Endothelial cell of umbilical vein (primary cell): ENCODE measurements at regions not wholly inside any gene's neighbourhood (a gene's known extent, or its start where the extent isn't known, plus 50 kb on each side); places are given as distances from the start of the nearest gene placed in this dataset.

Experiments used
- BruUV-seq: library from RNA; stranded (reverse); fragments of 400-500 nt; replicated peaks from 2 replicates; lab custom pipeline; 2021; lab: Mats Ljungman, UMichigan
- CTCF ChIA-PET: fragments of 300-600, 350-600 bp; sonication (Branson Sonifier 250); formaldehyde crosslinking; loops from one replicate; lab custom pipeline; 2021; ENCODE audit warnings: antibody characterized with exemption, inconsistent platforms; lab: Charles Lee
- POLR2A ChIA-PET: fragments of 300-600, 350-600 bp; sonication (Branson Sonifier 250); formaldehyde crosslinking; loops from one replicate; lab custom pipeline; 2021; ENCODE audit warnings: antibody characterized with exemption, inconsistent platforms; lab: Charles Lee
- DNase-seq: peaks from one replicate; pipeline ENCODE4 v3.0.0-alpha.2; 2011; ENCODE audit warnings: low read depth, low spot score
- FAIRE-seq: peaks from 2 replicates; lab custom pipeline; 2011; peaks lifted over from hg19 to GRCh38; lab: Jason Lieb, UNC
- H2AFZ ChIP-seq: 2 replicates; pipeline ENCODE4 v1.6.0; 2012; ENCODE audit warnings: low read depth, low read length, control low read depth, inconsistent platforms
- H3K27ac ChIP-seq: 2 replicates; pipeline ENCODE4 v1.5.1; 2011; ENCODE audit warnings: low read depth, mild to moderate bottlenecking, control low read depth, low read length, moderate library complexity; ENCODE audit not compliant: insufficient read depth
- H3K27me3 ChIP-seq, 2 experiments: 2 replicates each; pipeline versions ENCODE4 v1.6.0 to v1.6.1; 2011; ENCODE audit warnings: low read length in 2 of 2, mixed read lengths in 1 of 2; ENCODE audit not compliant: control insufficient read depth in 2 of 2, insufficient read depth in 2 of 2
- H3K36me3 ChIP-seq, 2 experiments: 2 replicates in 1 of 2; 3 replicates in 1 of 2; pipeline ENCODE4 v1.5.1; 2011; ENCODE audit warnings: low read length in 2 of 2, mild to moderate bottlenecking in 1 of 2, moderate library complexity in 1 of 2; ENCODE audit not compliant: control insufficient read depth in 2 of 2, insufficient read depth in 2 of 2; ENCODE audit errors: extremely low read depth in 1 of 2
- H3K4me1 ChIP-seq: 3 replicates; pipeline ENCODE4 v1.5.1; 2011; ENCODE audit warnings: mild to moderate bottlenecking, low read length; ENCODE audit not compliant: control insufficient read depth, insufficient read depth; ENCODE audit errors: extremely low read depth
- H3K4me2 ChIP-seq: 2 replicates; pipeline ENCODE4 v1.6.1; 2011; ENCODE audit warnings: low read length, control low read depth, mixed read lengths; ENCODE audit not compliant: insufficient read depth
- H3K4me3 ChIP-seq, 3 experiments: fragments of 200-600 bp in 1 of 3; sonication (generic), shearing (Covaris generic) in 1 of 3; replicated peaks in 1 of 3; 2 replicates each; pipeline ENCODE4 v1.5.1; 2011 to 2016; ENCODE audit warnings: control low read depth in 3 of 3, low read length in 3 of 3, mild to moderate bottlenecking in 2 of 3, inconsistent platforms in 1 of 3, low read depth in 1 of 3, moderate library complexity in 1 of 3; ENCODE audit not compliant: insufficient read depth in 1 of 3
- H3K79me2 ChIP-seq: 2 replicates; pipeline ENCODE4 v1.6.0; 2012; ENCODE audit warnings: low read length, inconsistent platforms; ENCODE audit not compliant: control insufficient read depth, insufficient read depth
- H3K9ac ChIP-seq: replicated peaks from 2 replicates; pipeline ENCODE3; 2011; ENCODE audit warnings: low read length, control low read depth; ENCODE audit not compliant: insufficient read depth; ENCODE audit errors: extremely low read depth
- H3K9me1 ChIP-seq: replicated peaks from 3 replicates; pipeline ENCODE4 v1.6.0; 2011; ENCODE audit warnings: mild to moderate bottlenecking, low read length; ENCODE audit not compliant: control insufficient read depth, insufficient read depth; ENCODE audit errors: extremely low read depth
- H3K9me3 ChIP-seq: replicated peaks from 2 replicates; pipeline ENCODE4 v1.5.1; 2012; ENCODE audit warnings: low read length, inconsistent platforms; ENCODE audit not compliant: control insufficient read depth, insufficient read depth
- H4K20me1 ChIP-seq: replicated peaks from 2 replicates; pipeline ENCODE3; 2011; ENCODE audit warnings: mild to moderate bottlenecking, low read length; ENCODE audit not compliant: control insufficient read depth, insufficient read depth; ENCODE audit errors: extremely low read depth
- EZH2 ChIP-seq: IDR thresholded peaks from 2 replicates; pipeline ENCODE4 v1.6.1; 2012; ENCODE audit warnings: borderline replicate concordance, low read depth, mild to moderate bottlenecking, moderate library complexity, low read length, inconsistent platforms; ENCODE audit not compliant: severe bottlenecking
- FOS ChIP-seq: IDR thresholded peaks from 2 replicates; pipeline ENCODE4 v1.6.1; 2011; ENCODE audit warnings: mild to moderate bottlenecking, low read length, moderate library complexity, borderline replicate concordance; ENCODE audit not compliant: insufficient read depth
- GATA2 ChIP-seq: IDR thresholded peaks from 2 replicates; pipeline ENCODE4 v1.7.0; 2011; ENCODE audit warnings: low read depth, mild to moderate bottlenecking, moderate library complexity, mixed read lengths, low read length; ENCODE audit not compliant: insufficient read length, insufficient read depth
- JUN ChIP-seq: IDR thresholded peaks from 2 replicates; pipeline ENCODE4 v1.6.1; 2011; ENCODE audit warnings: borderline replicate concordance, low read depth; ENCODE audit not compliant: insufficient read length, insufficient read depth
- MYC ChIP-seq: IDR thresholded peaks from one replicate; pipeline ENCODE4 v1.6.1; 2011; ENCODE audit warnings: mild to moderate bottlenecking, low read depth, low read length
- POLR2A ChIP-seq: IDR thresholded peaks from 2 replicates; pipeline ENCODE4 v1.6.1; 2012; ENCODE audit warnings: low read depth, mild to moderate bottlenecking, control low read depth, low read length
- POLR2AphosphoS5 ChIP-seq: IDR thresholded peaks from 2 replicates; pipeline ENCODE4 v1.6.1; 2012; ENCODE audit warnings: low read depth, mild to moderate bottlenecking, control low read depth, low read length, moderate library complexity; ENCODE audit not compliant: insufficient read depth
- dilution Hi-C: fragments of 300-500 bp; cut with MboI; formaldehyde crosslinking; loops from one replicate; pipeline ENCODE4 v1.15.0; 2019; ENCODE audit warnings: low sequenced_read_pairs; ENCODE audit not compliant: extremely low pct_ligation_motif_present
- intact Hi-C: fragments of 100-400 bp; cut with micrococcal nuclease; formaldehyde crosslinking; loops from one replicate; pipeline ENCODE4 v1.10.0; 2022
- TF ChIP-seq, protein P1 (sequence below): IDR thresholded peaks from 2 replicates; pipeline ENCODE4 v1.6.1; 2011; ENCODE audit not compliant: insufficient read depth, insufficient read length
- TF ChIP-seq, protein P2 (sequence below), 2 donors: IDR thresholded peaks; 1 replicate in 1 of 2; 2 replicates in 1 of 2; pipeline ENCODE4 v1.5.1; 2011; ENCODE audit warnings: low read length in 2 of 2, mild to moderate bottlenecking in 2 of 2, moderate library complexity in 2 of 2, control low read depth in 1 of 2, inconsistent platforms in 1 of 2, low read depth in 1 of 2; ENCODE audit not compliant: insufficient read depth in 1 of 2; ENCODE audit errors: extremely low read depth in 1 of 2

DNA sequence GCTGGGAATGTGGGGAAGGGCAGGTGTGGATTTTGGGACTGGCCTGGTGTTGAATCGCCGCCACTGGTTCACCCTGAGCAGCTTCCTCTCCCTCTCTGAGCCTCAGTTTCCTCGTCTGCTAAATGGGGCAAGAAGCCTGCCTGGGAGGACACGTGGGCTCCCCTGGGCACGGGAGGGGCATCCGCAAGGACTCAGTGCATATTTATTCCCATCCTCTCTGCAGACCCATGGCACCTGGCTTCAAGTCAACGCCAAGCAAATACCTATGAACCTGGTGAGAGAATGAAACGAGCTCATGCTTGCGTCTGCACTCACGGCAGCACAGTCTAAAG is 234.4 kb downstream of the PTPRU start:
- Histone ChIP-seq H3K4me3 (no peak overlapping the region), H3K27ac (no peak overlapping the region), H3K36me3 (no peaks in the 10 kb centered on the region), H4K20me1 (no peaks in the 10 kb centered on the region), H3K9me1 (no peaks in the 10 kb centered on the region), H3K27me3 (no peaks in the 10 kb centered on the region), H3K4me2 (no peak overlapping the region), H3K9me3 (no peaks in the 10 kb centered on the region), H3K4me1 (no peaks in the 10 kb centered on the region), H2AFZ (no peak overlapping the region), H3K9ac (no peak overlapping the region), H3K79me2 (no peaks in the 10 kb centered on the region)
- dilution Hi-C loops: no loop called here
- intact Hi-C loops: no loop called here
- TF ChIP-seq POLR2A (no peak), POLR2AphosphoS5 (no peak), GATA2 (no peak), FOS (no peak), JUN (no peak), EZH2 (no peak), MYC (no peak)
- TF ChIP-seq, protein P1, sequence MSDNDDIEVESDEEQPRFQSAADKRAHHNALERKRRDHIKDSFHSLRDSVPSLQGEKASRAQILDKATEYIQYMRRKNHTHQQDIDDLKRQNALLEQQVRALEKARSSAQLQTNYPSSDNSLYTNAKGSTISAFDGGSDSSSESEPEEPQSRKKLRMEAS: no peak
- TF ChIP-seq, protein P2, sequence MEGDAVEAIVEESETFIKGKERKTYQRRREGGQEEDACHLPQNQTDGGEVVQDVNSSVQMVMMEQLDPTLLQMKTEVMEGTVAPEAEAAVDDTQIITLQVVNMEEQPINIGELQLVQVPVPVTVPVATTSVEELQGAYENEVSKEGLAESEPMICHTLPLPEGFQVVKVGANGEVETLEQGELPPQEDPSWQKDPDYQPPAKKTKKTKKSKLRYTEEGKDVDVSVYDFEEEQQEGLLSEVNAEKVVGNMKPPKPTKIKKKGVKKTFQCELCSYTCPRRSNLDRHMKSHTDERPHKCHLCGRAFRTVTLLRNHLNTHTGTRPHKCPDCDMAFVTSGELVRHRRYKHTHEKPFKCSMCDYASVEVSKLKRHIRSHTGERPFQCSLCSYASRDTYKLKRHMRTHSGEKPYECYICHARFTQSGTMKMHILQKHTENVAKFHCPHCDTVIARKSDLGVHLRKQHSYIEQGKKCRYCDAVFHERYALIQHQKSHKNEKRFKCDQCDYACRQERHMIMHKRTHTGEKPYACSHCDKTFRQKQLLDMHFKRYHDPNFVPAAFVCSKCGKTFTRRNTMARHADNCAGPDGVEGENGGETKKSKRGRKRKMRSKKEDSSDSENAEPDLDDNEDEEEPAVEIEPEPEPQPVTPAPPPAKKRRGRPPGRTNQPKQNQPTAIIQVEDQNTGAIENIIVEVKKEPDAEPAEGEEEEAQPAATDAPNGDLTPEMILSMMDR (IDR thresholded peaks at IDR 0.05; ENCODE audit: extremely low read depth in 1 of 2, insufficient read depth in 1 of 2, low read depth in 1 of 2, low read length in 2 of 2): no peak
- POLR2A ChIA-PET: no interaction called here
- FAIRE-seq (no peak), DNase-seq (no peak)
- BruUV-seq: no TSS peak
- CTCF ChIA-PET: no interaction called here
